GM12864 (cell line): ENCODE measurements at regions not wholly inside any gene's neighbourhood (a gene's known extent, or its start where the extent isn't known, plus 50 kb on each side); places are given as distances from the start of the nearest gene placed in this dataset.

Experiments
- DNase-seq: peaks from one replicate; pipeline ENCODE4 v3.0.0-alpha.2; 2011; ENCODE audit warnings: low read depth
- H3K4me3 ChIP-seq: 2 replicates; pipeline ENCODE4 v1.5.1; 2011; ENCODE audit warnings: mild to moderate bottlenecking, low read depth, low read length, control low read depth
- TF ChIP-seq, protein P1 (sequence below): IDR thresholded peaks from 2 replicates; pipeline ENCODE4 v1.5.1; 2011; ENCODE audit warnings: low read depth, mild to moderate bottlenecking, moderate library complexity, low read length, control low read depth, inconsistent platforms; ENCODE audit errors: missing control alignments

DNA sequence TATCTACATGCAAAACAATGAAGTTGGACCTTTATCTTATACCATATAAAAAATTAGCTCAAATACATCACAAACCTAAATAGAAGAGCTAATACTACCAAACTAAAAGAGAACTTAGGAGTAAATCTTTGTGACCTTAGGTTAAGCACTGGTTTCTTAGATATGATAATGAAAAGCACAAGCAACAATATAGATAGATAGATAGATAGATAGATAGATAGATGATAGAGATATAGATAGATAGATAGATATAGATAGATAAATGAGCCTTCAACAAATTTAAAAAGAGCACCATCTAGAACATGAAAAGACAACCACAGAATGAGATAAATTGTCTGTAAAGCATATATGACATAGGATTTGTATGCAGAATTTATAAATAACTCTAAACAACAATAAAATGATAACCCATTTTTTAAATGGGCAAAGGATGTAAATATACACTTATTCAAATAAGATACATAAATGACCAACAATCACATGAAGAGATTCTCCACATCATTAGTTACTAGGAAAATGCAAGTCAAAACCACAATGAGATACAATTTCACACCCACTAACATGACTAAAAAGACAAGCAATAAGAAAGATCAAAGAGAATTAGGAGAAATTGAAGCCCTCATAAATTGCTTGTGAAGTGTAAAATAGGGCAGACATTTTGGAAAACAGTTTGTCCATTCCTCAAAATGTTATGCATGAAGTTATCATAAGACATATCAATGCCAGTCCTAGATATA, 293.7 kb downstream of the BTG1 start:
- TF ChIP-seq, protein P1, sequence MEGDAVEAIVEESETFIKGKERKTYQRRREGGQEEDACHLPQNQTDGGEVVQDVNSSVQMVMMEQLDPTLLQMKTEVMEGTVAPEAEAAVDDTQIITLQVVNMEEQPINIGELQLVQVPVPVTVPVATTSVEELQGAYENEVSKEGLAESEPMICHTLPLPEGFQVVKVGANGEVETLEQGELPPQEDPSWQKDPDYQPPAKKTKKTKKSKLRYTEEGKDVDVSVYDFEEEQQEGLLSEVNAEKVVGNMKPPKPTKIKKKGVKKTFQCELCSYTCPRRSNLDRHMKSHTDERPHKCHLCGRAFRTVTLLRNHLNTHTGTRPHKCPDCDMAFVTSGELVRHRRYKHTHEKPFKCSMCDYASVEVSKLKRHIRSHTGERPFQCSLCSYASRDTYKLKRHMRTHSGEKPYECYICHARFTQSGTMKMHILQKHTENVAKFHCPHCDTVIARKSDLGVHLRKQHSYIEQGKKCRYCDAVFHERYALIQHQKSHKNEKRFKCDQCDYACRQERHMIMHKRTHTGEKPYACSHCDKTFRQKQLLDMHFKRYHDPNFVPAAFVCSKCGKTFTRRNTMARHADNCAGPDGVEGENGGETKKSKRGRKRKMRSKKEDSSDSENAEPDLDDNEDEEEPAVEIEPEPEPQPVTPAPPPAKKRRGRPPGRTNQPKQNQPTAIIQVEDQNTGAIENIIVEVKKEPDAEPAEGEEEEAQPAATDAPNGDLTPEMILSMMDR, result no peak
- no peak for DNase-seq
- no peak overlapping the region for H3K4me3 ChIP-seq

DNA sequence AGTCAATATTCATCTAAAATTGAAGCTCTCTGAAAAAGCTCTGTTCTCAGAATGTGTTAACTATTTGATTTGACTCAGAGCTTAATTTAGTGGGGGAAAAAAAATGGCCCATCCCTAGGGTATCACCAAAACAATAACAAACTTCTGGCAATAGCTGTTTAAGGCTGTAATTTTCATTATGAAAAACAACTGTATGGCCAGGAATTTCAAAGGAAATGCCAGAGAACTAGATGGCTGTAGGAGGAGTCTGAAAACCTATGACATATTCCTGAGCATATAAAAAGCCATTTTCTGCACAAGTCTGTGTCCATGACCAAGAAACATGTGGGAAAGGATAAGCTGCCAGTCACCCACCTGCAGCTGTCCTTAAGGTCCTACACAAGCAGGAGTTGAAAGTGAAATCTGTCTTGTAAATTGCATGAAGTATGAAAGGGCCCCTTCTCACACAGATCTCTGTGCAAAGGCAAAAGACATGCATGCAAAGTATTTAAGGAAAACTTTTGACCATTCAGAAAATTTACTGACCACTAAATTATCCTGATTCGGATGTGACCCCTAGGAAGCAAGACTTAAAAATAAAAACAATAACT, 299.1 kb downstream of the BTG1 start:
- TF ChIP-seq, protein P1, result no peak
- DNase-seq, result no peak
- H3K4me3 ChIP-seq, result no peak overlapping the region

DNA sequence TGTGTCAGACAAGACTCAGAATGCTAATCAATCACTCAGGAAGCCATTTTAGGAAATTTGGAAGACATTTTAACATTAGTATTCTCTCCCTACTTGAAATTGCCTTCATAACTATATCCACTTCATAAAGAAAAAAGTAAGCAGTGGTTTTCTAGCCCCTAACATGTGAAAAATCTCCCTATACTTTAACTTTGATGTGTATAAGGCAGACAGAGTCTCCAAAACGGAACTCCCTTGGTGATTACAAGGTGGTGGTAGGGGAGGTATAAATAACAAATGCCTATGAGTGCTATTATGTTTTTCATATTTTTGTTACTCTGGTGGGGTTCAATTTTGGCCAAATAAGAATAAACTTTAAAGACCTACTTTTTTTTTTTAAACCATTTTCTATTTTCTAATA, 300.3 kb downstream of the BTG1 start:
- no peak overlapping the region for H3K4me3 ChIP-seq
- no peak for DNase-seq
- TF ChIP-seq, protein P1, result no peak

DNA sequence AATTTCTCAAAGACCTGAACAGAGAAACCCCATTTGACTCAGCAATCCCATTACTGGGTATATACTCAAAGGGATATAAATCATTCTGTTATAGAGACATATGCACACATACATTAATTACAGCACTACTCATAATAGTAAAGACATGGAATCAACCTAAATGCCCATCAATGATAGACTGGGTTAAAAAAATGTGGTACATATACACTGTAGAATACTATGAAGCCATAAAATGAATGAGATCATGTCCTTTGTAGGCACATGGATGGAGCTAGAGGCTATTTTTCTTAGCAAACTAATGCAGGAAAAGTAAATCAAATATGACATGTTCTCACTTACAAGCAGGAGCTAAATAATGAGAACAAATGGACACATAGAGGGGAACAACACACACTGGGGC, 303.8 kb downstream of the BTG1 start:
- no peak for DNase-seq
- TF ChIP-seq, protein P1, result no peak
- H3K4me3 ChIP-seq, result no peak overlapping the region

DNA sequence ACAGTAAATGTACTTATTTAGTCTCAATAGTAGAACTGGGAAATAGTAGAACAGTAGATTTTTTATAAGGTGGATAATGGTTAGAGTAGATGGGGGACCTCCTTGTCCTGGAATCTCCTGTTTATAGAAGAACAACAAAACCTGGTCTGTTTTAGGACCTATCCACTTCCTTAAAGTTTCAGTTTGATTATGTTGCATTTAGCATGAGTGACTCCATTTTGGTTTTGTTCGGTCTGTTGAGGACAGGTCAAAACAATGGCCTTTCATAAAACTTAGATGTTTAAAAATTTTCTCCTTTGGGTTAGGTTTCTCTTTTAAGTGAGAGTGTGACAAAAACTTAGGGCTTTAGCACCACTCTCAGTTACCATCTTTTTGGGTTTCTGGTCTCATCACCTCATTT, 308.9 kb downstream of the BTG1 start:
- H3K4me3 ChIP-seq, result no peak overlapping the region
- TF ChIP-seq, protein P1, result no peak
- no peak for DNase-seq

DNA sequence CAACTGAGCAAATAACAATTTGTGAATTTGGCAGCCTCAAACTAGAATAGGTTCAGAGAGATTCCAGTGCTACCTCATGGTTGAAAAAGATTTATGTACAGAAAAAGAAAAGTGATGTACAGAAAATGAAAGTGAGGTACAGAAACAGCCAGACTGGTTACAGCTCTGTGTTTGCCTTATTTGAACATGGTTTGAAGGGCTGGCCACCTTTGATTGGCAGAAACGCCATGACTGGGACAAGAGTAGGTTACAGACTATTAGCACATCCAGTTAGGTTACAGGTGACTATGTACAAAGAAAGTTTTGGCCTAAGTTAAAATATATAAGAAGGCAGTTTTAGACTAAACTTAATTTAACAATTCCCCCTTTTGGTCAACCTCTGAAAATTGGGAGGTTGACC, 309.4 kb downstream of the BTG1 start:
- DNase-seq, result no peak
- TF ChIP-seq, protein P1, result no peak
- H3K4me3 ChIP-seq, result no peak overlapping the region

DNA sequence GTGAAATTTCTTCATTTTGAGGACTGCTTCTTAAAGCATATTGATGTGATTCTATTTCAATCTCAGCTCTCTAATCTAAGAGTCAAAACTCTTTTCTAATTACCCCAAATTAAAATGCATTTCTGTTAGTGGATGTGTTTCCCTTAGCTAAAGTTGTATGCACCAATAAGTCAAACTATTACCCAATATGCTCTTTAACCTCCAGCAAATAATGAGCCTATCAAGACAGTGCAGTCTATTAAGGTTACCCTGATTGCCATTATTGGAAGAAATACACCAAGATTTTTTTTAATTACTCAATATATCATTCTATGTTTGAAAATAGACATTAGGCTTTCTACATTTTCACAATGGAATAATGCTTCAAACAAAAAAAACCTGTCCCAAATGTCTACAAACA, 310.0 kb downstream of the BTG1 start:
- no peak overlapping the region for H3K4me3 ChIP-seq
- DNase-seq, result no peak
- TF ChIP-seq, protein P1, result no peak
